ENCODE measurements at regions not wholly inside any gene's neighbourhood (a gene's known extent, or its start where the extent isn't known, plus 50 kb on each side); places are given as distances from the start of the nearest gene placed in this dataset.

DNA sequence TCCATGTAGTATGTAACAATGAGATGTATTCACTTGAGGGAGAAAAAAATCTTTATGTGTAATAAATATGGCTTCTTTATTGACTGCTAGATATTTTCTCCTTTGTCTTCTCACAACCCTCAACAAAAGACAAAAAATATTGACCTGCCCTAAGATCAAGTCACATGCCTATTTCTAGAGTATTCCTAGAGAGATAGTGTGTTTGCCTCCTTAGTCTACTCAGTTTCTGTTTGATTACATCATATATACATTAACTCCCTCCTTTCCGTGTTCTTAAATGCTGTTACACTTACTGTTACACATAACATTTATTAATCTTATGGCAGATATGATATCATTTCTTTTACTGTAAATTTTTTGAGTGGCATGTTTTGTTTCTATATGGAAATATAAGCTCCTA lies 281.6 kb upstream of the RGS18 start:
- no peak overlapping the region for H4K91ac ChIP-seq (ENCODE audit: low read length)
- H3K23ac ChIP-seq (ENCODE audit: low read length in 2 of 2), result no peak overlapping the region
- H3K36me3 ChIP-seq (ENCODE audit: control insufficient read depth in 1 of 2, insufficient read depth in 2 of 2, low read depth in 1 of 2, low read length in 2 of 2), result no peaks in the 10 kb centered on the region
- no peak for DNase-seq
- no peaks in the 10 kb centered on the region for H3K4me1 ChIP-seq (ENCODE audit: control insufficient read depth, insufficient read depth, low read depth, low read length)
- H3K4ac ChIP-seq (ENCODE audit: low read depth in 1 of 2, low read length in 2 of 2), result no peak overlapping the region
- H3K18ac ChIP-seq (ENCODE audit: low read depth in 1 of 2, low read length in 2 of 2), result no peak overlapping the region
- H2BK5ac ChIP-seq (ENCODE audit: low read depth, low read length, poor library complexity, severe bottlenecking), result no peak overlapping the region
- H3K27me3 ChIP-seq (ENCODE audit: control insufficient read depth in 1 of 2, insufficient read depth in 1 of 2, low read length in 2 of 2), result no peaks in the 10 kb centered on the region
- no peak overlapping the region for H2BK12ac ChIP-seq (ENCODE audit: low read length in 2 of 2)
- H3K4me3 ChIP-seq (ENCODE audit: insufficient read depth in 1 of 2, low read depth in 1 of 2, low read length in 2 of 2), result no peak overlapping the region
- no peak overlapping the region for H3K4me2 ChIP-seq (ENCODE audit: low read length, poor library complexity, severe bottlenecking)
- H2BK120ac ChIP-seq (ENCODE audit: low read depth, low read length), result no peak overlapping the region
- no peak overlapping the region for H2AFZ ChIP-seq (ENCODE audit: low read depth, low read length)
- H3K14ac ChIP-seq (ENCODE audit: low read length in 2 of 2), result no peak overlapping the region
- H4K8ac ChIP-seq (ENCODE audit: low read length), result no peak overlapping the region
- no peak overlapping the region for H2BK15ac ChIP-seq (ENCODE audit: low read depth, poor library complexity, severe bottlenecking)
- H3K9me3 ChIP-seq (ENCODE audit: control insufficient read depth, low read length), result no peaks in the 10 kb centered on the region
- no CpG with 5 or more reads among the region's 1 CpG for WGBS
- H3K27ac ChIP-seq (ENCODE audit: low read length, poor library complexity, severe bottlenecking), result no peak overlapping the region
- H2AK5ac ChIP-seq (ENCODE audit: low read length, severe bottlenecking), result no peak overlapping the region
- H3K9ac ChIP-seq (ENCODE audit: low read length), result no peak overlapping the region
- H3K79me1 ChIP-seq (replicated peaks; ENCODE audit: low read length, poor library complexity, severe bottlenecking), result no peaks in the 10 kb centered on the region

- Histone ChIP-seq H3K9ac (ENCODE audit: low read length) (no peak overlapping the region), H3K9me3 (ENCODE audit: control insufficient read depth, low read length) (no peaks in the 10 kb centered on the region), H3K4me2 (ENCODE audit: low read length, poor library complexity, severe bottlenecking) (no peak overlapping the region), H2BK120ac (ENCODE audit: low read depth, low read length) (no peak overlapping the region), H3K23ac (ENCODE audit: low read length in 2 of 2) (no peak overlapping the region), H4K91ac (ENCODE audit: low read length) (no peak overlapping the region), H2AK5ac (ENCODE audit: low read length, severe bottlenecking) (no peak overlapping the region), H3K27ac (ENCODE audit: low read length, poor library complexity, severe bottlenecking) (no peak overlapping the region), H3K36me3 (ENCODE audit: control insufficient read depth in 1 of 2, insufficient read depth in 2 of 2, low read depth in 1 of 2, low read length in 2 of 2) (no peaks in the 10 kb centered on the region), H3K18ac (ENCODE audit: low read depth in 1 of 2, low read length in 2 of 2) (no peak overlapping the region), H2BK15ac (ENCODE audit: low read depth, poor library complexity, severe bottlenecking) (no peak overlapping the region), H2AFZ (ENCODE audit: low read depth, low read length) (no peak overlapping the region), H3K4me3 (ENCODE audit: insufficient read depth in 1 of 2, low read depth in 1 of 2, low read length in 2 of 2) (no peak overlapping the region), H3K79me1 (replicated peaks; ENCODE audit: low read length, poor library complexity, severe bottlenecking) (no peaks in the 10 kb centered on the region), H2BK5ac (ENCODE audit: low read depth, low read length, poor library complexity, severe bottlenecking) (no peak overlapping the region), H3K27me3 (ENCODE audit: control insufficient read depth in 1 of 2, insufficient read depth in 1 of 2, low read length in 2 of 2) (no peaks in the 10 kb centered on the region), H3K4me1 (ENCODE audit: control insufficient read depth, insufficient read depth, low read depth, low read length) (no peaks in the 10 kb centered on the region), H3K14ac (ENCODE audit: low read length in 2 of 2) (no peak overlapping the region), H3K4ac (ENCODE audit: low read depth in 1 of 2, low read length in 2 of 2) (no peak overlapping the region), H4K8ac (ENCODE audit: low read length) (no peak overlapping the region), H2BK12ac (ENCODE audit: low read length in 2 of 2) (no peak overlapping the region)
- no CpG with 5 or more reads among the region's 1 CpG for WGBS
- no peak for DNase-seq
These were observed 275.4 kb upstream of the RGS18 start for GRCh38 chr1:191882870-191883269.

DNA sequence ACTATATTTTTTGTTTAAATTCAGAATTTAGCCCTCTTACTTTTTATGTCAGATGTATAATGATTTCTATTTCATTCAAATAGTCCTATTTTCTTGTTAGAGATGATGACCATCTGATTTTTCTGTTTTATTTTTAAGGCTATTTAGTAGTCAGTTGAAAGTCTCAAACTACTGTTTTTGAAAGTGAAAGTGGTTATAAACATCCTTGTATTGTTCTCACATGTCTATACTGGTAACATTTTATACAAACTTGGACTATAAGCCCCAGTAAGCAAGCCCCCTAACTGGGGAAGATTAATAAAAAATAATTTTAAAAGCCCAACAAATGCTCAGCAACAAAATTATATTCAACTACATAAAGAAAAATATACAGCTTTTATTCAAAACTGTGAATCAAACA lies 271.3 kb upstream of the RGS18 start:
- H3K9ac ChIP-seq (ENCODE audit: low read length), result no peak overlapping the region
- H3K4me1 ChIP-seq (ENCODE audit: control insufficient read depth, insufficient read depth, low read depth, low read length), result no peaks in the 10 kb centered on the region
- H2BK5ac ChIP-seq (ENCODE audit: low read depth, low read length, poor library complexity, severe bottlenecking), result no peak overlapping the region
- H3K23ac ChIP-seq (ENCODE audit: low read length in 2 of 2), result no peak overlapping the region
- no peak overlapping the region for H3K18ac ChIP-seq (ENCODE audit: low read depth in 1 of 2, low read length in 2 of 2)
- H3K4me3 ChIP-seq (ENCODE audit: insufficient read depth in 1 of 2, low read depth in 1 of 2, low read length in 2 of 2), result no peak overlapping the region
- H3K36me3 ChIP-seq (ENCODE audit: control insufficient read depth in 1 of 2, insufficient read depth in 2 of 2, low read depth in 1 of 2, low read length in 2 of 2), result no peaks in the 10 kb centered on the region
- H3K79me1 ChIP-seq (replicated peaks; ENCODE audit: low read length, poor library complexity, severe bottlenecking), result no peaks in the 10 kb centered on the region
- no peak overlapping the region for H2AK5ac ChIP-seq (ENCODE audit: low read length, severe bottlenecking)
- H3K4ac ChIP-seq (ENCODE audit: low read depth in 1 of 2, low read length in 2 of 2), result no peak overlapping the region
- H3K4me2 ChIP-seq (ENCODE audit: low read length, poor library complexity, severe bottlenecking), result no peak overlapping the region
- H3K9me3 ChIP-seq (ENCODE audit: control insufficient read depth, low read length), result no peaks in the 10 kb centered on the region
- H4K8ac ChIP-seq (ENCODE audit: low read length), result no peak overlapping the region
- DNase-seq, result no peak
- no peak overlapping the region for H2BK12ac ChIP-seq (ENCODE audit: low read length in 2 of 2)
- H2BK15ac ChIP-seq (ENCODE audit: low read depth, poor library complexity, severe bottlenecking), result no peak overlapping the region
- H4K91ac ChIP-seq (ENCODE audit: low read length), result no peak overlapping the region
- no peak overlapping the region for H3K27ac ChIP-seq (ENCODE audit: low read length, poor library complexity, severe bottlenecking)
- no peak overlapping the region for H2AFZ ChIP-seq (ENCODE audit: low read depth, low read length)
- no peak overlapping the region for H2BK120ac ChIP-seq (ENCODE audit: low read depth, low read length)
- H3K14ac ChIP-seq (ENCODE audit: low read length in 2 of 2), result no peak overlapping the region
- no peaks in the 10 kb centered on the region for H3K27me3 ChIP-seq (ENCODE audit: control insufficient read depth in 1 of 2, insufficient read depth in 1 of 2, low read length in 2 of 2)

DNA sequence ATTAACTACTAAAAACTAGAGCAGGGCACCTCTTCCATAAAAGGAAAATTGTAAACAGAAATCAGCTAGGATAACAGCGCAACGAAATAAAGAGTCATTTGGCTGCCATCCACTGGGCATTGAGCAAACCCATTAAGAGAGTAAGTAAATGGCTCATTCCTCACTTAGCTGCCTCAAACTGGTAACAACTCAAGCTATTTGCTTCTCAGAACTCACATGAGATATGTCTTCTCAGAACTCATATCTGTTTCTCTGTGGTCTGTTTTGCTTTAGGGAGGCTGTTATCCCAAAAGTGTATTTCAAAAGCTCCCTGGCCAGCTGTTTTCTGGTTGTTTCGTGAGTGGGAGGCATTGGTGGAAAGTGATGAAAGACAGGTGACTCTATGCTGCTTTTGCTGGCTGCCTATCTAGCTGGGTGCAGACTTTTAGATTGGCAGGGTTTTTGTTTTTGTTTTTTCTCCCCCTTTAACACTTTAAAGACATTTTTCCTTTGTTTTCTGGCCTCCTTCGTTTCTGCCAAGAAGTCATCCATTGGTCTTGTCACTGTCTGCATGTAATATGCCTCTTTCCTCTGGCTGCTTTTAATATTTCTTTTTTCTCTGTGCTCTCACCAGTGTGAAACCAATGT lies 269.2 kb upstream of the RGS18 start:
- no peak overlapping the region for H3K4me2 ChIP-seq (ENCODE audit: low read length, poor library complexity, severe bottlenecking)
- H3K4me1 ChIP-seq (ENCODE audit: control insufficient read depth, insufficient read depth, low read depth, low read length), result no peaks in the 10 kb centered on the region
- H3K4me3 ChIP-seq (ENCODE audit: insufficient read depth in 1 of 2, low read depth in 1 of 2, low read length in 2 of 2), result no peak overlapping the region
- H3K4ac ChIP-seq (ENCODE audit: low read depth in 1 of 2, low read length in 2 of 2), result no peak overlapping the region
- no peak overlapping the region for H4K91ac ChIP-seq (ENCODE audit: low read length)
- no peak overlapping the region for H2BK12ac ChIP-seq (ENCODE audit: low read length in 2 of 2)
- no peak overlapping the region for H3K18ac ChIP-seq (ENCODE audit: low read depth in 1 of 2, low read length in 2 of 2)
- no peak overlapping the region for H2BK5ac ChIP-seq (ENCODE audit: low read depth, low read length, poor library complexity, severe bottlenecking)
- H3K79me1 ChIP-seq (replicated peaks; ENCODE audit: low read length, poor library complexity, severe bottlenecking), result no peaks in the 10 kb centered on the region
- no peaks in the 10 kb centered on the region for H3K9me3 ChIP-seq (ENCODE audit: control insufficient read depth, low read length)
- no peaks in the 10 kb centered on the region for H3K36me3 ChIP-seq (ENCODE audit: control insufficient read depth in 1 of 2, insufficient read depth in 2 of 2, low read depth in 1 of 2, low read length in 2 of 2)
- DNase-seq, result no peak
- H3K23ac ChIP-seq (ENCODE audit: low read length in 2 of 2), result no peak overlapping the region
- no peak overlapping the region for H3K9ac ChIP-seq (ENCODE audit: low read length)
- no peaks in the 10 kb centered on the region for H3K27me3 ChIP-seq (ENCODE audit: control insufficient read depth in 1 of 2, insufficient read depth in 1 of 2, low read length in 2 of 2)
- 90% methylated on average over 4 of the region's 4 CpGs for WGBS
- no peak overlapping the region for H3K14ac ChIP-seq (ENCODE audit: low read length in 2 of 2)
- no peak overlapping the region for H2AK5ac ChIP-seq (ENCODE audit: low read length, severe bottlenecking)
- no peak overlapping the region for H2AFZ ChIP-seq (ENCODE audit: low read depth, low read length)
- H4K8ac ChIP-seq (ENCODE audit: low read length), result no peak overlapping the region
- H3K27ac ChIP-seq (ENCODE audit: low read length, poor library complexity, severe bottlenecking), result no peak overlapping the region
- H2BK15ac ChIP-seq (ENCODE audit: low read depth, poor library complexity, severe bottlenecking), result no peak overlapping the region
- H2BK120ac ChIP-seq (ENCODE audit: low read depth, low read length), result no peak overlapping the region

Data from mesenchymal stem cell (in vitro differentiated cells and primary cell).